Astrocyte of the spinal cord (primary cell): ENCODE measurements at regions not wholly inside any gene's neighbourhood (a gene's known extent, or its start where the extent isn't known, plus 50 kb on each side); places are given as distances from the start of the nearest gene placed in this dataset.

ENCODE experiments used
- DNase-seq: peaks from one replicate; pipeline ENCODE4 v3.0.0; 2011; ENCODE audit warnings: low read depth, low spot score
- H3K4me3 ChIP-seq: 2 replicates; pipeline ENCODE4 v1.5.1; 2011; ENCODE audit warnings: low read depth, mild to moderate bottlenecking, low read length, moderate library complexity
- in situ Hi-C: cut with HindIII; loops from 2 replicates; pipeline ENCODE4 v1.10.0; 2017; ENCODE audit warnings: low sequenced_read_pairs
- TF ChIP-seq, protein P1 (sequence below): IDR thresholded peaks from 2 replicates; pipeline ENCODE4 v1.5.1; 2012; ENCODE audit warnings: low read depth, mild to moderate bottlenecking, low read length, inconsistent platforms

GRCh38 chr2:15701341-15701907, 109.8 kb downstream of the DDX1 start:
- H3K4me3 ChIP-seq: no peak overlapping the region
- TF ChIP-seq, protein P1, sequence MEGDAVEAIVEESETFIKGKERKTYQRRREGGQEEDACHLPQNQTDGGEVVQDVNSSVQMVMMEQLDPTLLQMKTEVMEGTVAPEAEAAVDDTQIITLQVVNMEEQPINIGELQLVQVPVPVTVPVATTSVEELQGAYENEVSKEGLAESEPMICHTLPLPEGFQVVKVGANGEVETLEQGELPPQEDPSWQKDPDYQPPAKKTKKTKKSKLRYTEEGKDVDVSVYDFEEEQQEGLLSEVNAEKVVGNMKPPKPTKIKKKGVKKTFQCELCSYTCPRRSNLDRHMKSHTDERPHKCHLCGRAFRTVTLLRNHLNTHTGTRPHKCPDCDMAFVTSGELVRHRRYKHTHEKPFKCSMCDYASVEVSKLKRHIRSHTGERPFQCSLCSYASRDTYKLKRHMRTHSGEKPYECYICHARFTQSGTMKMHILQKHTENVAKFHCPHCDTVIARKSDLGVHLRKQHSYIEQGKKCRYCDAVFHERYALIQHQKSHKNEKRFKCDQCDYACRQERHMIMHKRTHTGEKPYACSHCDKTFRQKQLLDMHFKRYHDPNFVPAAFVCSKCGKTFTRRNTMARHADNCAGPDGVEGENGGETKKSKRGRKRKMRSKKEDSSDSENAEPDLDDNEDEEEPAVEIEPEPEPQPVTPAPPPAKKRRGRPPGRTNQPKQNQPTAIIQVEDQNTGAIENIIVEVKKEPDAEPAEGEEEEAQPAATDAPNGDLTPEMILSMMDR: no peak
- in situ Hi-C loops: no loop called here
- DNase-seq: no peak

- in situ Hi-C loops: no loop called here
- TF ChIP-seq, protein P1: no peak
- no peak overlapping the region for H3K4me3 ChIP-seq
- no peak for DNase-seq
These were observed 110.3 kb downstream of the DDX1 start for GRCh38 chr2:15701991-15702390.

DNA sequence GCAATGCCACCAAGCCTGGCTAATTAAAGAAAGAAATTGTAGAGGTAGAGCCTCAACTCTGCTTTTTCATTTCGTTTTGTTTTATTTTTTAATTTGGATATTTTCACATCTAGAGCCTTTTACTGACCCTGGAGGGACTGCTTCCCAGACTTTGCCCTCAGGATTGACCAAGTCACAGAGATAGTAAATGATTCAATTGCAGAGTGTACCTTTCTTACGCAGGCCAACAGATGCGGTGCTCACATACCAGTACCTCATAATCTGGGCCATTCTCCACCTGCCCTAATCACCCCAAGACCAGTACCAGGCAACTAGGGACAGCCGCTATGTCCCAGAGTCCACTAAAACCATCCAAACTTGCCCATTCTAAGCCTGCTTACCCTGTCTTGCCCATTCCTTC, 110.8 kb downstream of the DDX1 start:
- in situ Hi-C loops: no loop called here
- no peak for DNase-seq
- no peak overlapping the region for H3K4me3 ChIP-seq
- TF ChIP-seq, protein P1: no peak

DNA sequence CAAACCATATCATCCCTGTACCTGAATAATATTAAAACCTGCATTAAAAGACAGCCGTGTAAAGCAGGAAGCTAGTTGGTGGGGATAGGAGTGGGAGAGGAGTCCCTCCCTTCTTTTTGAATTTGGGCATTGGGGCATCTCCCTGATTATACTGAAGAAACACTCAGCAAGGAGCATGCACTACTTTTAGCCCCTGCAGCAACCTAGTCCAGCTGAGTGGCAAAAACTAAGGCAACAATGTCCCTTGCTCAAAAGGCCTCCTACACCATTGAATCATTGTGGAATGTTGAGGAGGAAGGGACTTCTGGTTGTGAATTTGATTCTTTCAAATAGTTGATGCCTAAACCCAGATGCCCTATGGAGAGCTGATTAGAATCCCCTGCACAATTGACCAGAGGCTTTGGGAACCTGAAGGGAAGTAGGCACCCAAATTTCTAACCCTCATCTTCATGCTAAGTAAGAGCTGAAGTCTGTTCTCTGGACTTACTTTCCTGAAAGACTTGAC, 111.7 kb downstream of the DDX1 start:
- DNase-seq: no peak
- in situ Hi-C loops: no loop called here
- TF ChIP-seq, protein P1: no peak
- no peak overlapping the region for H3K4me3 ChIP-seq

- TF ChIP-seq, protein P1: no peak
- in situ Hi-C loops: no loop called here
- no peak for DNase-seq
- no peak overlapping the region for H3K4me3 ChIP-seq
These were observed 112.6 kb downstream of the DDX1 start for GRCh38 chr2:15704086-15704787.

DNA sequence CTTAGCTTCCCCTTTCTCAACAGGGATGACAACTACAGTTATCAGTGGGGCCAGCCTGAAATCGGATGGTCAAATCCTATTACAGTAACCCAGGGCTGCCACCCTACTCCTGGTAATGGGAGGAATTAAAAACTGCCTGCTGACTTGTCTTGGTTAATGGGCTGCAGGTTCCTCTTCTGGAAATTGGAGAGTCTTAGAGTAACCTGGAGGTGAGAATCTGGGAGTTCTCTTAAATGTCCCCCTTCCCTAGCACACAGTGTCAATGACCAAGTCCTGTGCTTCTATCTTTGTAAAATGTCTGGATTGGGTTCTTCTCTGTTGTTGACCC, 113.1 kb downstream of the DDX1 start:
- TF ChIP-seq, protein P1: no peak
- DNase-seq: no peak
- in situ Hi-C loops: no loop called here
- H3K4me3 ChIP-seq: no peak overlapping the region
